ENCODE measurements at regions not wholly inside any gene's neighbourhood (a gene's known extent, or its start where the extent isn't known, plus 50 kb on each side); places are given as distances from the start of the nearest gene placed in this dataset.

GRCh38 chr15:53346583-53346982 lies 412.9 kb downstream of the WDR72 start:
- TF ChIP-seq CTCF (IDR thresholded peaks at IDR 0.05), result no peak
- no peak for TF ChIP-seq POLR2A (IDR thresholded peaks at IDR 0.05)
